T-helper 17 cell (primary cell): ENCODE measurements at regions not wholly inside any gene's neighbourhood (a gene's known extent, or its start where the extent isn't known, plus 50 kb on each side); places are given as distances from the start of the nearest gene placed in this dataset.

Experiments used
- ATAC-seq: fragments of 150-1000 bp; cut with Tn5 transposase; 2 replicates; pipeline ENCODE4 v1.10.0; 2021; ENCODE audit warnings: mild to moderate bottlenecking, moderate library complexity
- DNase-seq, 3 donors: peaks; one replicate each; pipeline versions ENCODE4 v3.0.0 to v3.0.0-alpha.2; 2020 to 2021
- H3K9me3 ChIP-seq: one replicate; pipeline ENCODE4 v1.7.0; 2013; ENCODE audit warnings: low read length, mild to moderate bottlenecking; ENCODE audit not compliant: control insufficient read depth, poor library complexity, severe bottlenecking
- H3K27ac Mint-ChIP-seq: one replicate; pipeline ENCODE4 v1.8.0; 2022; ENCODE audit warnings: mild to moderate bottlenecking, moderate library complexity, mixed read lengths
- H3K27me3 Mint-ChIP-seq: one replicate; pipeline ENCODE4 v1.8.0; 2022; ENCODE audit warnings: mixed read lengths
- H3K36me3 Mint-ChIP-seq: one replicate; pipeline ENCODE4 v1.8.0; 2022; ENCODE audit warnings: low read depth, mixed read lengths
- H3K4me1 Mint-ChIP-seq: one replicate; pipeline ENCODE4 v1.8.0; 2022; ENCODE audit warnings: mild to moderate bottlenecking, mixed read lengths
- H3K4me3 Mint-ChIP-seq: one replicate; pipeline ENCODE4 v1.8.0; 2022; ENCODE audit warnings: mild to moderate bottlenecking, moderate library complexity, mixed read lengths

DNA sequence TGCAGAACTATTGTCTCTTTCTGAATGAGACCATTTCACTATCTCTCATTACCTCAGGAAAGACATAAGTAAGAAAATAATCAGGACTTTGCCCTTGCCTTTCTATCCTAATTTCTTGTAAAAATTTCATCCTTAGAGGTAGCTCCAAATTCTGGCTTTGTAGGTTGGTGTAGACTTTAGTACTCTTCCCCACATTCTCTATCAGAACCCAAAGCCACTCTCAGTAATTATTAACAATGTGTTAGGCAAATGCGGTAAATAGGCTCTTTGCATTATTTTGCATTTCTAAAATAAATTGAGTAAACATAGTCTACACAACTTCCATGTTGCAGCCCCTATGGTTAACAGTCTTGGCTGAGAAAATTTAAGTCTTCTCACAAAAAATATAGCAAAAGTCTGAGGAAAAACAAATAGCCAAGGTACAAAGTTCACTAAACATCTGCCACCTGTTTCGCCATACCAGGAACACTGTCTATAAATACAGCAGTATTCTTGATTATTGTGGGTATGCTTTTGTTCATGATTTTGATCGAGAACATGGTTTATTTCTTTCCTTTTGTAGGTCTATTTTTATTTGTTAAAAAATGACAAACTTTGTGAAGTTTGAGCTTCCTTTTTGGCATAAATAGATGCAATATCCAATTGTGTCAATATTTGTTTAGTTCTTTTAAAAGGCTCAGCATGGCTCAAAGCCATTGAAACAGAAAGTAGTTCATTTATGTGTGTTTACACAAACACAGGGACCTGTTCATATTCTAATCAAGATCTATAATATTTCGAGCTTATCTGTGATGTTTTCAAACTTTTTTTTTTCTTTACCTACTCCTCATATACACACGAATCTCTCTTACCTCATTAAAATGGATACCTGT is 1061.5 kb downstream of the CNTNAP5 start:
- ATAC-seq (no peak), DNase-seq (no peak)
- H3K36me3 Mint-ChIP-seq = no peaks in the 10 kb centered on the region
- no peaks in the 10 kb centered on the region for H3K27me3 Mint-ChIP-seq
- H3K4me3 Mint-ChIP-seq = no peak overlapping the region
- H3K4me1 Mint-ChIP-seq = no peaks in the 10 kb centered on the region
- H3K9me3 ChIP-seq = peaks cover 8% of the 10 kb centered on the region
- H3K27ac Mint-ChIP-seq = no peak overlapping the region

- DNase-seq (no peak), ATAC-seq (no peak)
- Mint-ChIP-seq H3K4me1 (no peaks in the 10 kb centered on the region), H3K4me3 (no peak overlapping the region), H3K27me3 (no peaks in the 10 kb centered on the region), H3K36me3 (no peaks in the 10 kb centered on the region), H3K27ac (no peak overlapping the region)
- peaks cover 3% of the 10 kb centered on the region for H3K9me3 ChIP-seq
Measured at GRCh38 chr2:125092276-125093009, 1067.4 kb downstream of the CNTNAP5 start.

DNA sequence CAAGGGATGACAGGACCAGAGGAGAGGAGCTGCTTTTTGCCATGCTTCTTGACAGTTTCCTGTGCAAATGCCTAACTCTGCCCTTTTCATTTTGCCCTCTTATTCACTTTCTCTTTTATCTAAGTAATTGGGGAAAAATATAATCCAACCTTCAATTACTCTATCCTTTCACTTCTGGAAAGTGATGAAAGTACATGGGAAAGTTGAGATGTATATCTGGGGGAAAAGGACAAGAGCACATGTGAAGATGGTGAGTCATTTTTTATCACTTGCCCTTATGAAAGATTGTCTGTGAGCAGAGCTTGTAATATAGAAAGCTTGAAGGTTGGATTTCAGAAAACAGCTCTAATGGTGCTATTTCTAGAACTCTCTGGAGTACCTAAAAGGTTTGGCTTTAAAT is 1070.7 kb downstream of the CNTNAP5 start:
- ATAC-seq (no peak), DNase-seq (no peak)
- H3K4me3 Mint-ChIP-seq = no peak overlapping the region
- no peaks in the 10 kb centered on the region for H3K4me1 Mint-ChIP-seq
- no peak overlapping the region for H3K27ac Mint-ChIP-seq
- no peaks in the 10 kb centered on the region for H3K36me3 Mint-ChIP-seq
- H3K27me3 Mint-ChIP-seq = no peaks in the 10 kb centered on the region
- H3K9me3 ChIP-seq = no peaks in the 10 kb centered on the region

GRCh38 chr2:125106710-125107109 is 1081.6 kb downstream of the CNTNAP5 start:
- DNase-seq (no peak), ATAC-seq (no peak)
- no peak overlapping the region for H3K27ac Mint-ChIP-seq

GRCh38 chr2:125107446-125107845 is 1082.4 kb downstream of the CNTNAP5 start:
- no peak overlapping the region for H3K4me3 Mint-ChIP-seq
- H3K4me1 Mint-ChIP-seq = no peaks in the 10 kb centered on the region
- DNase-seq (no peak), ATAC-seq (no peak)
- no peaks in the 10 kb centered on the region for H3K27me3 Mint-ChIP-seq
- H3K36me3 Mint-ChIP-seq = no peaks in the 10 kb centered on the region
- H3K27ac Mint-ChIP-seq = no peak overlapping the region
- H3K9me3 ChIP-seq = no peaks in the 10 kb centered on the region

More at GRCh38 chr2:125106710-125107109, 1081.6 kb downstream of the CNTNAP5 start:
- no peaks in the 10 kb centered on the region for H3K36me3 Mint-ChIP-seq
- no peak overlapping the region for H3K4me3 Mint-ChIP-seq
- H3K9me3 ChIP-seq = no peaks in the 10 kb centered on the region
- H3K27me3 Mint-ChIP-seq = no peaks in the 10 kb centered on the region
- no peaks in the 10 kb centered on the region for H3K4me1 Mint-ChIP-seq

DNA sequence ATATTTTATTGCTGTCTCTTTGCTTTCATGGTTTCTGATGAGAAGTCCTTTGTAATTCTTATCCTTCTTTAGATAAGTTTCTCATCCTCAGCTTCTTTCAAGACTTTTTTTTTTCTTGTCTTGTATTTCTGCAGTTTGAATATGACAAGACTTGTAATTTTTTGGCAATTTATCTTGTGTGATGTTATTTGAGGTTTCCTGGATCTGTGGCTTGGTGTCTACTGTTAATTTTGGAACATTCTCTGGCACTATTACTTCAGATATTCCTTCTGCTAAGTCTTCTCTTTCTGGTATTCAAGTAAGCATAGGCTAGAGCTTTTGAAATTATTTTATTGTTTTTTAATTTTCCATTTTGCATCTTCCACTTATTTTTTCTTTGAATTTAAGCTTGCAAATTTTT is 1083.2 kb downstream of the CNTNAP5 start:
- no peaks in the 10 kb centered on the region for H3K4me1 Mint-ChIP-seq
- no peaks in the 10 kb centered on the region for H3K27me3 Mint-ChIP-seq
- no peak overlapping the region for H3K4me3 Mint-ChIP-seq
- no peaks in the 10 kb centered on the region for H3K9me3 ChIP-seq
- no peak for ATAC-seq
- H3K36me3 Mint-ChIP-seq = no peaks in the 10 kb centered on the region
- no peak for DNase-seq
- no peak overlapping the region for H3K27ac Mint-ChIP-seq

GRCh38 chr2:125125902-125126301 is 1100.8 kb downstream of the CNTNAP5 start:
- Mint-ChIP-seq H3K27ac (no peak overlapping the region), H3K4me1 (no peaks in the 10 kb centered on the region), H3K27me3 (no peaks in the 10 kb centered on the region), H3K4me3 (no peak overlapping the region), H3K36me3 (no peaks in the 10 kb centered on the region)
- DNase-seq (no peak), ATAC-seq (no peak)
- H3K9me3 ChIP-seq = peaks cover 3% of the 10 kb centered on the region

GRCh38 chr2:125160947-125161346 is 1135.9 kb downstream of the CNTNAP5 start:
- ATAC-seq = no peak

DNA sequence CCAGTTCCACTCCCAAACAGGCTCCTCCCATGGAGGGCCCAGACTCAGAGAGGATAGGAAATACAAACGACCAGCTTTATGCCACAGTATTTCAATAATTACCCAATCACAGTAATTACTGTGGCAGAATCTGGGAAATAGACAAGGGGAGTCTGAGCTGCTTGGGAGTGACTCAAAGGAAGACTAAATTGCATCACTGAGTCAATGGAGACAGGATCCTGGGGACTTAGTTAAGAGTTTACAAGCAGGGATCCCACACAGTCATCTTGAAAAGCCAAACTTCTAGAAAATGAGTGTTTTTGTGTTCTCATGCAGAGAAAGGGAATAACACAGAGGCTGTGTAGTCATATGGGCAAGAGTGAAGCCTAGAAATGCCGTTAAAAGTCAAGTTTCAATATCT is 1142.1 kb downstream of the CNTNAP5 start:
- Mint-ChIP-seq H3K4me1 (no peaks in the 10 kb centered on the region), H3K36me3 (no peaks in the 10 kb centered on the region), H3K27ac (no peak overlapping the region), H3K27me3 (no peaks in the 10 kb centered on the region), H3K4me3 (no peak overlapping the region)
- H3K9me3 ChIP-seq = no peaks in the 10 kb centered on the region
- DNase-seq (no peak), ATAC-seq (no peak)

More at GRCh38 chr2:125160947-125161346, 1135.9 kb downstream of the CNTNAP5 start:
- H3K9me3 ChIP-seq = no peaks in the 10 kb centered on the region
- H3K4me3 Mint-ChIP-seq = no peak overlapping the region
- no peaks in the 10 kb centered on the region for H3K36me3 Mint-ChIP-seq
- DNase-seq = no peak
- no peaks in the 10 kb centered on the region for H3K27me3 Mint-ChIP-seq
- no peak overlapping the region for H3K27ac Mint-ChIP-seq
- H3K4me1 Mint-ChIP-seq = no peaks in the 10 kb centered on the region

DNA sequence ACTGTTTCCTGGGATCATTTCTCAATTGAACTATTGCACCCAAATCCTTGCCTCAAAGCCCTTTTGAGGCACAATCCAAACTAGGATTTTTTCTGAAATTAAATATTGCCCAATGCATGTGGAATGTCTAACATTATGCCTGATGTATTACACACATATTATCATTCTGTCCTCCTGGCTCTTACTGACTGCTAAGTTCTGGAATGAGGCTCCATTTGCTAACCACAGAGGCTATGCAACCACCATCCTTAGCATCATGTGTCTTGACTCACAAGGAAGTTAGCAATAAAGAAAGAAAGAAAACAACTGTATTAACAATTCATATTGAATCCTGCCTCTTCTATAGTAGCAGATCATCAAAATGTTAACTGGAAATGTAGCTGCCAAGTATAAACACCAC is 1142.7 kb downstream of the CNTNAP5 start:
- no peaks in the 10 kb centered on the region for H3K36me3 Mint-ChIP-seq

GRCh38 chr2:125168442-125168841 is 1143.4 kb downstream of the CNTNAP5 start:
- no peaks in the 10 kb centered on the region for H3K9me3 ChIP-seq
- H3K4me1 Mint-ChIP-seq = no peaks in the 10 kb centered on the region
- H3K27me3 Mint-ChIP-seq = no peaks in the 10 kb centered on the region
- ATAC-seq (no peak), DNase-seq (no peak)
- H3K27ac Mint-ChIP-seq = no peak overlapping the region
- H3K36me3 Mint-ChIP-seq = no peaks in the 10 kb centered on the region
- no peak overlapping the region for H3K4me3 Mint-ChIP-seq

More for the DNA sequence above, 1142.7 kb downstream of the CNTNAP5 start:
- Mint-ChIP-seq H3K4me1 (no peaks in the 10 kb centered on the region), H3K4me3 (no peak overlapping the region), H3K27ac (no peak overlapping the region), H3K27me3 (no peaks in the 10 kb centered on the region)
- H3K9me3 ChIP-seq = no peaks in the 10 kb centered on the region
- DNase-seq (no peak), ATAC-seq (no peak)

DNA sequence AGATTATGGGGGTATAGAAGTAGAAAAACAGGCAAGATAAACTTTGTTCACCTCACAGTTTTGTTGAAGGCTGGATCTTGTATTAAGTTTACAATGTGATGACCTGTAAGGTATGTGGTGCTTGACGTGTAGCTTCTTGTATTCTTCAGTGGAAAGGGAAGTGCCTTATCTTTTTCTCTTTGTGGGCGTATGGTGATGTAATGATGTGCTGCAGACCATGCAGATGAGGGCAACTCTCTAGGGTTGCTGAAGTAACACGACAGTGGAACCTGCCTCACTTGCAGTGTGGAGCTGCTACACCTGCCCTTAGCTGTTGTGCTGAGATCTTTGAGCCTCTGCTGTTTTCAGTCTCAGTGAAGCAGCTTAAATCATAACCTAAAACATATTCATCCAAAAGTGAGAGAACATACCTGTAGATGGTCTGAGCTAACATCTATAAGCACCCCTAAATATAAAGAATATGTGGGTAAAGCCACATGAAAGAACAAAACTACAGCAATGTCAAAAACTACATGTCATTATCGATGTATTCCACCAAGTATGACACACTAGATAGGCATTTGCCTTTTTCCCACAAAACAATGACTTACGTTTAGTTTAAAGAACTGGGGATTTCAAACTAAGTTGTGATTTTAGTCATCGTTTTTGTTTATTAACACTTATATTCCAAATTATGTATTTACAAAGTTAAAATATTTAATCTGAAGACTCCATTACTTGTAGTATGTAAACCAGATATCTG is 1144.1 kb downstream of the CNTNAP5 start:
- Mint-ChIP-seq H3K27me3 (no peaks in the 10 kb centered on the region), H3K27ac (no peak overlapping the region), H3K4me1 (no peaks in the 10 kb centered on the region), H3K4me3 (no peak overlapping the region), H3K36me3 (no peaks in the 10 kb centered on the region)
- H3K9me3 ChIP-seq = no peaks in the 10 kb centered on the region
- ATAC-seq (no peak), DNase-seq (no peak)

- ATAC-seq (no peak), DNase-seq (no peak)
- H3K4me3 Mint-ChIP-seq = no peak overlapping the region
- H3K4me1 Mint-ChIP-seq = no peaks in the 10 kb centered on the region
- no peaks in the 10 kb centered on the region for H3K36me3 Mint-ChIP-seq
- no peak overlapping the region for H3K27ac Mint-ChIP-seq
- H3K27me3 Mint-ChIP-seq = no peaks in the 10 kb centered on the region
- no peaks in the 10 kb centered on the region for H3K9me3 ChIP-seq
Measured at GRCh38 chr2:125169764-125170146, 1144.7 kb downstream of the CNTNAP5 start.
